PC-9 (cell line): ENCODE measurements at regions not wholly inside any gene's neighbourhood (a gene's known extent, or its start where the extent isn't known, plus 50 kb on each side); places are given as distances from the start of the nearest gene placed in this dataset.

Source experiments
- BruUV-seq: library from RNA; stranded (reverse); fragments of 400-500 nt; replicated peaks from 2 replicates; lab custom pipeline; 2021; lab: Mats Ljungman, UMichigan
- CTCF ChIA-PET: fragments of 300-600 bp; sonication (Branson Sonifier 250); formaldehyde crosslinking; loops from one replicate; lab custom pipeline; 2022; ENCODE audit warnings: antibody characterized with exemption; lab: Charles Lee
- POLR2A ChIA-PET: fragments of 300-600 bp; sonication (Branson Sonifier 250); formaldehyde crosslinking; loops from one replicate; lab custom pipeline; 2022; ENCODE audit warnings: antibody characterized with exemption; ENCODE audit not compliant: unreplicated experiment; lab: Charles Lee
- DNase-seq, 2 experiments: peaks; one replicate each; pipeline versions ENCODE4 v3.0.0 to v3.0.0-alpha.2; 2015 to 2022; ENCODE audit warnings: mixed read lengths in 1 of 2
- H2AFZ ChIP-seq: fragments of 200-600 bp; sonication (generic); 2 replicates; pipeline ENCODE4 v1.8.1; 2017; ENCODE audit warnings: antibody characterized with exemption
- H3F3A ChIP-seq: fragments of 200-600 bp; sonication (generic); 2 replicates; pipeline ENCODE4 v1.8.1; 2017; ENCODE audit warnings: antibody characterized with exemption, mild to moderate bottlenecking, low read depth; ENCODE audit not compliant: insufficient read depth
- H3K27ac ChIP-seq: fragments of 200-600 bp; sonication (generic); 2 replicates; pipeline ENCODE4 v1.6.1; 2016; ENCODE audit warnings: mixed run types
- H3K27me3 ChIP-seq: fragments of 200-600 bp; sonication (generic); 2 replicates; pipeline ENCODE4 v1.6.1; 2016; ENCODE audit warnings: low read depth, mixed run types; ENCODE audit not compliant: insufficient read depth
- H3K36me3 ChIP-seq: fragments of 200-600 bp; sonication (generic); 2 replicates; pipeline ENCODE4 v1.6.1; 2016; ENCODE audit warnings: low read depth, mixed run types
- H3K4me1 ChIP-seq: fragments of 200-600 bp; sonication (generic); replicated peaks from 2 replicates; pipeline ENCODE4 v1.6.1; 2016; ENCODE audit warnings: mixed run types; ENCODE audit not compliant: insufficient read depth
- H3K4me2 ChIP-seq: fragments of 200-600 bp; sonication (generic); 2 replicates; pipeline ENCODE4 v1.6.1; 2017; ENCODE audit warnings: mixed run types
- H3K4me3 ChIP-seq: fragments of 200-600 bp; sonication (generic); 2 replicates; pipeline ENCODE4 v1.6.1; 2016; ENCODE audit warnings: mixed run types
- H3K79me2 ChIP-seq: fragments of 200-600 bp; sonication (generic); 2 replicates; pipeline ENCODE4 v1.6.1; 2017; ENCODE audit warnings: low read depth, mixed run types
- H3K9me2 ChIP-seq: fragments of 200-600 bp; sonication (generic); 2 replicates; pipeline ENCODE4 v1.8.1; 2017; ENCODE audit warnings: mild to moderate bottlenecking; ENCODE audit not compliant: insufficient read depth
- H3K9me3 ChIP-seq: fragments of 200-600 bp; sonication (generic); 2 replicates; pipeline ENCODE4 v1.8.1; 2016; ENCODE audit warnings: low read depth; ENCODE audit not compliant: insufficient read depth
- H4K20me1 ChIP-seq: fragments of 200-600 bp; sonication (generic); 2 replicates; pipeline ENCODE4 v1.8.1; 2017; ENCODE audit not compliant: insufficient read depth
- EZH2 ChIP-seq: fragments of 200-600 bp; sonication (generic); IDR thresholded peaks from 2 replicates; pipeline ENCODE4 v1.8.0; 2017; ENCODE audit warnings: antibody characterized with exemption, low read depth
- intact Hi-C: fragments of 100-400 bp; cut with micrococcal nuclease; formaldehyde crosslinking; loops from one replicate; pipeline ENCODE4 v1.10.0; 2022; ENCODE audit not compliant: unreplicated experiment
- TF ChIP-seq, protein P1 (sequence below): fragments of 200-600 bp; sonication (generic); conservative IDR thresholded peaks from 2 replicates; pipeline ENCODE4 v1.6.1; 2017; ENCODE audit warnings: mixed run types, antibody characterized with exemption, mild to moderate bottlenecking, moderate library complexity

DNA sequence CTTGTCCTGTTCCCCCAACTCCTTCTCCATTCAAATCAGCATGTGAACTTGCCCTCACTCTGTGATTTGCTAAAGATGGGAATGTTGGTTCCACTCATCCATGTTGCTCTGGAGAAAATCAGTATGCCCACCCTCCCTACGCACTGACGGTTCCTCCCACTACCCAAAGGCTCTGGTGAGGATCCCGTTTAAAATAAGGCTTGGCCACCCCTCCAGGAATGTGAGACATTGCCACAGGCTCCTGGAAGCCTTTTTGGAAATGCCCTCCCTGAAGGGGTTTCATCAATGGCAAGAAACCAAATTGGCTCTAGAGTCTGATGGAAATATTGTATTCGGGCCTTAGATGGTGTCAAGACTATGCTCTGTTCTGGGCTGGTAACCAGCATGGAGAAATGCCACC lies 187.3 kb downstream of the USP12 start:
- DNase-seq = no peak
- BruUV-seq = no TSS peak
- Histone ChIP-seq H3K79me2 (no peaks in the 10 kb centered on the region), H3K4me3 (no peak overlapping the region), H3K9me2 (no peaks in the 10 kb centered on the region), H2AFZ (no peak overlapping the region), H4K20me1 (no peaks in the 10 kb centered on the region), H3K4me1 (peaks cover 32% of the 10 kb centered on the region), H3K9me3 (no peaks in the 10 kb centered on the region), H3K36me3 (no peaks in the 10 kb centered on the region), H3K27ac (no peak overlapping the region), H3K4me2 (no peak overlapping the region), H3K27me3 (no peaks in the 10 kb centered on the region), H3F3A (peaks cover 15% of the 10 kb centered on the region; the same call in 1 of the 2 replicates)
- ChIA-PET POLR2A (no interaction called here), CTCF (interaction anchor here (1.2 to 1.5 kb wide), 3 partner anchors 37 to 374 kb away, joined by 3 to 10 read pairs (median 8); no protein-coding TSS in a partner anchor)
- intact Hi-C loops = loop anchor here (2.0 to 10.0 kb wide), 2 partner anchors 38 to 50 kb away; no protein-coding TSS in a partner anchor
- no peak for TF ChIP-seq EZH2
- TF ChIP-seq, protein P1, sequence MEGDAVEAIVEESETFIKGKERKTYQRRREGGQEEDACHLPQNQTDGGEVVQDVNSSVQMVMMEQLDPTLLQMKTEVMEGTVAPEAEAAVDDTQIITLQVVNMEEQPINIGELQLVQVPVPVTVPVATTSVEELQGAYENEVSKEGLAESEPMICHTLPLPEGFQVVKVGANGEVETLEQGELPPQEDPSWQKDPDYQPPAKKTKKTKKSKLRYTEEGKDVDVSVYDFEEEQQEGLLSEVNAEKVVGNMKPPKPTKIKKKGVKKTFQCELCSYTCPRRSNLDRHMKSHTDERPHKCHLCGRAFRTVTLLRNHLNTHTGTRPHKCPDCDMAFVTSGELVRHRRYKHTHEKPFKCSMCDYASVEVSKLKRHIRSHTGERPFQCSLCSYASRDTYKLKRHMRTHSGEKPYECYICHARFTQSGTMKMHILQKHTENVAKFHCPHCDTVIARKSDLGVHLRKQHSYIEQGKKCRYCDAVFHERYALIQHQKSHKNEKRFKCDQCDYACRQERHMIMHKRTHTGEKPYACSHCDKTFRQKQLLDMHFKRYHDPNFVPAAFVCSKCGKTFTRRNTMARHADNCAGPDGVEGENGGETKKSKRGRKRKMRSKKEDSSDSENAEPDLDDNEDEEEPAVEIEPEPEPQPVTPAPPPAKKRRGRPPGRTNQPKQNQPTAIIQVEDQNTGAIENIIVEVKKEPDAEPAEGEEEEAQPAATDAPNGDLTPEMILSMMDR = no peak

DNA sequence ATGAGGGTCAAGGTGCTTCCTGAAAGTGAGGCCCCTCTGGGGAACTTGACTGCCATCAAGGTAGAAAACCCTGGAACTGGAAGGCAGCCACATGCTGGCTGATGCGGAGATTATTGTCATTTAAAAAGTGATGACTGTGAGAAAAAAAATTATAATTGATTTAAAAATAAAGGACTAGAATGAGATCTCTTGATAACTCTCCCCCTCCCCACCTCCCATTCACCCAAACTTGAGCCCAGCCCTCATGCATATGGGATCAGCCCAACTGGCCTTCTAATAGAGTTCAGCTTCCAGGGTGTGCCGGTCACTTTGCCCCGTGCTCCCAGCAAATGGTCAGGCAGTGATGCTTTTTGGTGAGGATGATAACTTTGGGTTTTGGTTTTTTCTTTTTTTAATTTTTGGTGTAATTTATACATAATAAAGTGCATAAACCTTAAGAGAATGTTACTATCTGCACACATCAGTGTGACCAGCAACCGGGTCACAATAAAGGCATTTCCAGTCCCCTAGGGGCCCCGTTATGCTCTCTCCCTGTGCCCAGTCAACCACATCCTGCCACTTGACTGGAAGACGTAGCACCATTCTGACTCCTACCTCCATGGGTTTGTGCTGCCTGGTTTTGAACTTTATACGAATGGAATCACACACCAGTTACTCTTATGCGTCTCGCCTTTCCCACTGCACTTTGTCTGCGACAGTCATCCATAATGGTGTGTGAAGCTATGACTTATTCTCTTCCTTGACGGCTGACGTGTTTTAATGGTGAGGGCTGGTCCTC lies 187.9 kb downstream of the USP12 start:
- intact Hi-C loops = loop anchor here (2.0 to 10.0 kb wide), 2 partner anchors 37 to 51 kb away; no protein-coding TSS in a partner anchor
- no peak for DNase-seq
- BruUV-seq = no TSS peak
- Histone ChIP-seq H3K27ac (peak overlapping the region; percentile 58), H3K4me2 (peak overlapping the region; percentile 52), H3K4me3 (no peak overlapping the region), H3K36me3 (no peaks in the 10 kb centered on the region), H3K9me2 (no peaks in the 10 kb centered on the region), H2AFZ (0 out of 2 replicates have a peak overlapping the region, but pooled peaks have one; percentile 26), H3K4me1 (peaks cover 31% of the 10 kb centered on the region), H3K27me3 (no peaks in the 10 kb centered on the region), H4K20me1 (no peaks in the 10 kb centered on the region), H3K79me2 (no peaks in the 10 kb centered on the region), H3F3A (peaks cover 15% of the 10 kb centered on the region; the same call in 1 of the 2 replicates), H3K9me3 (no peaks in the 10 kb centered on the region)
- CTCF ChIA-PET = interaction anchor here (0.9 to 1.0 kb wide), 2 partner anchors 37 to 189 kb away, joined by 7 to 8 read pairs; no protein-coding TSS in a partner anchor
- POLR2A ChIA-PET = interaction anchor here (0.5 kb wide), 1 partner anchor 637 kb away, joined by 7 read pairs; no protein-coding TSS in a partner anchor
- TF ChIP-seq, protein P1 = no peak
- TF ChIP-seq EZH2 = no peak

DNA sequence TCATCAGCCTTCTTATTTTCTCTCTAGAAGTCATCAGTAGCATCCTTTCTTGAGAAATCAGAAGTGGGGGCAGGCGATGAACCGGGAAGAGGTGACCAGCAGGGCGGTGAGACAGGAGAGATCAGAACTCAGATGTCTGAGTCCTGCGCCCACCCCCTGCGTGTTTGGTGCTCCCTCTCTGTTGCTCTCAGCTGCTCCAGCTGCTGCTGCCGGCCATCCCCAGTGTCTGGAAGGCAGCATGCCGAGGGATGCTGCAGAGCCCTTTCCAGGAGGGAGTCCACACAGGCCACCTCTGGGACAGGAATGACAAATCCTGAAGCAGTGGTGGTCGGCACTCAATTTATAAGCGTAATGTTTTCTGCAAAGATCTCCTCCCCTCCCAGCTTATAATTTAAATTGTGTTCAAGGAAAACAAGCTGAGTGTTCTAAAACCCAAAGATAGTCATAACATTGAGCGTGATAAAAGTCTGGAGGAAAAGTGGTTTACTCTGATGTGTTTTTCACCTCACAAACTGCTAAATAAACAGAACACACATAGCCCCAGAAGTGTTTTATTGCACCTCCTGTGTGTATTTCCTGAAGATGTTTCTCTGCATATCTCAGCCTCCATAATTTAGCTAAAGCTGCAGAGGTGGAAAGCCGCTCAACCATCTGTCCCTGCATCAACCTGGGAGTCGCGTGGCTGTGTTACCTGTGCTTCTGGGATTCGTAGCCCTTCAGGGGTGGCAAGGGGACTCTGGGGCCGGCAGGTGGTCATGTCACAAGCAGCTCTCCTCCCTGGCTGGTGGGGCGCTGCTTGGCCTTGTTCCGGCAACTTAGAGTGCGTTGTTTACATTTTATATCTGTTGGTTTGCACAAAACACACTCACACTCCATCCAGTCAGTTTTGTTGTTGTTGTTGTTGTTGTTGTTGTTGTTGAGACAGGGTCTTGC lies 191.2 kb downstream of the USP12 start:
- H3K9me3 ChIP-seq = no peaks in the 10 kb centered on the region
- no peaks in the 10 kb centered on the region for H3K9me2 ChIP-seq
- no TSS peak for BruUV-seq
- DNase-seq = no peak
- no peaks in the 10 kb centered on the region for H4K20me1 ChIP-seq
- CTCF ChIA-PET = interaction anchor here (1.1 kb wide), 1 partner anchor 227 kb away, joined by 3 read pairs; no protein-coding TSS in a partner anchor
- H3K36me3 ChIP-seq = no peaks in the 10 kb centered on the region
- peaks cover 15% of the 10 kb centered on the region; the same call in 1 of the 2 replicates for H3F3A ChIP-seq
- H3K79me2 ChIP-seq = no peaks in the 10 kb centered on the region
- no peak overlapping the region for H2AFZ ChIP-seq
- TF ChIP-seq EZH2 = no peak
- TF ChIP-seq, protein P1 = no peak
- no peak overlapping the region for H3K27ac ChIP-seq
- no peak overlapping the region for H3K4me3 ChIP-seq
- intact Hi-C loops = loop anchor here (10.0 kb wide), 1 partner anchor 54 kb away; no protein-coding TSS in a partner anchor
- POLR2A ChIA-PET = no interaction called here
- 0 out of 2 replicates have a peak, but pooled peaks cover 20% of the 10 kb centered on the region for H3K27me3 ChIP-seq
- no peak overlapping the region for H3K4me2 ChIP-seq
- H3K4me1 ChIP-seq = peaks cover 24% of the 10 kb centered on the region
